GM20000 (cell line): ENCODE measurements at regions not wholly inside any gene's neighbourhood (a gene's known extent, or its start where the extent isn't known, plus 50 kb on each side); places are given as distances from the start of the nearest gene placed in this dataset.

Experiments
- DNase-seq: peaks from one replicate; pipeline ENCODE4 v3.0.0; 2012; ENCODE audit warnings: low spot score
- CTCF ChIP-seq: IDR thresholded peaks from 2 replicates; pipeline ENCODE4 v1.5.1; 2012; ENCODE audit warnings: mild to moderate bottlenecking, control low read depth; ENCODE audit errors: extremely low read depth, missing control alignments

GRCh38 chr3:193768070-193768394, 175.0 kb downstream of the OPA1 start:
- no peak for DNase-seq
- TF ChIP-seq CTCF, result no peak

- TF ChIP-seq CTCF, result no peak
- DNase-seq, result no peak
Observed at GRCh38 chr3:193769437-193769836, 176.4 kb downstream of the OPA1 start.

GRCh38 chr3:193771011-193771652, 178.1 kb downstream of the OPA1 start:
- no peak for DNase-seq
- TF ChIP-seq CTCF, result no peak

GRCh38 chr3:193771653-193772421, 178.8 kb downstream of the OPA1 start:
- TF ChIP-seq CTCF, result no peak
- no peak for DNase-seq

- DNase-seq, result no peak
- no peak for TF ChIP-seq CTCF
Observed at GRCh38 chr3:193772422-193772763, 179.4 kb downstream of the OPA1 start.

GRCh38 chr3:193773266-193774220, 180.5 kb downstream of the OPA1 start:
- no peak for DNase-seq
- TF ChIP-seq CTCF, result no peak
